VCaP (cell line): ENCODE measurements at regions not wholly inside any gene's neighbourhood (a gene's known extent, or its start where the extent isn't known, plus 50 kb on each side); places are given as distances from the start of the nearest gene placed in this dataset.

ENCODE experiments used
- H3K27ac ChIP-seq: fragments of 450-650 bp; 2 replicates; pipeline ENCODE4 v1.5.1; 2017
- TF ChIP-seq, protein P1 (sequence below): fragments of 450-650 bp; conservative IDR thresholded peaks from 2 replicates; pipeline ENCODE4 v1.5.1; 2017; ENCODE audit warnings: mild to moderate bottlenecking, moderate library complexity

DNA sequence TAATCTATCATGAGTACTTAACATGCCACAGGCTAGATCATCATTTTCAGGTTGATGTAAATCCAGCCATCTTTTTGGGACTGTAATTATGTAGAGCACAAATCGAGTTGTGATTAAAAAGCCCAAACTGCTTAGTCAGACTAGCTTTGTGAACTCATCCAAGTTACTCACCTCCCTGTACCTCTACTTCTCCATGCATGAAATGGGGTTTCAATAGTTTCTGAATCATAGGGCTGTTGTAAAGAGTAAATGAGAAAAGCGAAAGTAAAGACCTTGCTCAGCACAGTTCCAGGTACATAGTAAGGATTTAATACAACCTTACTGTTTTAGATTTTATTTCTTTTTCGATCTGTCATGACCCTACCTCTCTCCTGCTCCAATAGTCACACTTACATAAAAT, 85.6 kb upstream of the GAP43 start:
- H3K27ac ChIP-seq: no peak overlapping the region
- TF ChIP-seq, protein P1, sequence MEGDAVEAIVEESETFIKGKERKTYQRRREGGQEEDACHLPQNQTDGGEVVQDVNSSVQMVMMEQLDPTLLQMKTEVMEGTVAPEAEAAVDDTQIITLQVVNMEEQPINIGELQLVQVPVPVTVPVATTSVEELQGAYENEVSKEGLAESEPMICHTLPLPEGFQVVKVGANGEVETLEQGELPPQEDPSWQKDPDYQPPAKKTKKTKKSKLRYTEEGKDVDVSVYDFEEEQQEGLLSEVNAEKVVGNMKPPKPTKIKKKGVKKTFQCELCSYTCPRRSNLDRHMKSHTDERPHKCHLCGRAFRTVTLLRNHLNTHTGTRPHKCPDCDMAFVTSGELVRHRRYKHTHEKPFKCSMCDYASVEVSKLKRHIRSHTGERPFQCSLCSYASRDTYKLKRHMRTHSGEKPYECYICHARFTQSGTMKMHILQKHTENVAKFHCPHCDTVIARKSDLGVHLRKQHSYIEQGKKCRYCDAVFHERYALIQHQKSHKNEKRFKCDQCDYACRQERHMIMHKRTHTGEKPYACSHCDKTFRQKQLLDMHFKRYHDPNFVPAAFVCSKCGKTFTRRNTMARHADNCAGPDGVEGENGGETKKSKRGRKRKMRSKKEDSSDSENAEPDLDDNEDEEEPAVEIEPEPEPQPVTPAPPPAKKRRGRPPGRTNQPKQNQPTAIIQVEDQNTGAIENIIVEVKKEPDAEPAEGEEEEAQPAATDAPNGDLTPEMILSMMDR: no peak

DNA sequence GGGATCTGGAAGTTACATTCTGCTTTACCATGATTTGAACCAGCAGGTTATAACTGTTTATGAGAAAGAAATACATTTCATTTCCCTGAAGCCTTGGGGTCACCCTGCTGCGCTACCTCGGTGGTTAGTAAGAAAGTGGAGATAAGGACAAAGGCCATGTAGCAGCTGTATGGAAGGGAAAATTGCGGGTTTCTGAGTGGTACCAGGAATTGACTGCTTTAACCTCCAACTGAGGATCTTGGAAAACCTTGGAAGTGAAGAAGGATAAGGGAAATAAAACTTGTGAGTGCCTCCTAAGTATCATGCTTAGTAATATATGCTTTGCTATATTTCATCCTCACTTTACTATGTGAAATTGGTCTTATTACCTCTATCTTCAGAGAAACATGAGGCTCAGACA, 76.1 kb upstream of the GAP43 start:
- TF ChIP-seq, protein P1: no peak
- H3K27ac ChIP-seq: no peak overlapping the region

DNA sequence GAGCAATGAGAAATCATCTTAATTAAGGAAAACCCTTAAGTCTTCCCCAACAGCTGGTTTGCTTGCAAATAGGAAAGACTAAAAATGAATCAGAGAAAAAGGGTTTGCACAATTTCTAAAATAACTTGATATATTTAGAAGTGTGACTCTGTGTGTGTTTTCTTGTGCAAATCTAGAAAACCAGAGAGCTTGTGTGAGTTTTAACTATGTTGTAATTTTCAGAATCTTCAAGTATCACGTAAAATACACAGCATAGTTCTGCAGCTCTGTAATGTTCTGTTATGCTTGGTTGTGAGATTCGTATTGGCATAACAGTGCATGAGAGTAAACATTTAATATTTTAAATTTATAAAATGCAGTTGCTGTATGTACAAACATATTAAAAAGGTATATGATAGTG, 74.7 kb upstream of the GAP43 start:
- H3K27ac ChIP-seq: no peak overlapping the region
- TF ChIP-seq, protein P1: no peak

DNA sequence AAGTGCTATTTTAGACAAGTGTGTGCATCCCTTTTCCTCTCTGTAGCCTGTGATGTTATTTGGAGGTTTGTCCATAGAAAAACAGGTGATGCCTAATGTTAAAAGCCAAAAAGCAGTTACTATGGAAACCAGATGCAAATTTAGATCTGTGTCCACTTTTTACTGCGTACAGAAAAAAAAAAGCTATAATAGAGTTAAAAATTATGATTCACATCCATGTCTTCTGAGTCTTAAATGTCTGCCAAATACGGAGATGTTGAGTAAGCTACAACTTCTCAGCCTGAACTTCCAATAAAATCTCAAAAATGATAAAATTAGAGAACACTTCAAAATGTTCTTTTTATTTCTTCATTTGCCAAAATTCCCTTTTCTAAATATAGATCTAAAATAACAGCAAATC, 74.2 kb upstream of the GAP43 start:
- TF ChIP-seq, protein P1: no peak
- H3K27ac ChIP-seq: no peak overlapping the region

DNA sequence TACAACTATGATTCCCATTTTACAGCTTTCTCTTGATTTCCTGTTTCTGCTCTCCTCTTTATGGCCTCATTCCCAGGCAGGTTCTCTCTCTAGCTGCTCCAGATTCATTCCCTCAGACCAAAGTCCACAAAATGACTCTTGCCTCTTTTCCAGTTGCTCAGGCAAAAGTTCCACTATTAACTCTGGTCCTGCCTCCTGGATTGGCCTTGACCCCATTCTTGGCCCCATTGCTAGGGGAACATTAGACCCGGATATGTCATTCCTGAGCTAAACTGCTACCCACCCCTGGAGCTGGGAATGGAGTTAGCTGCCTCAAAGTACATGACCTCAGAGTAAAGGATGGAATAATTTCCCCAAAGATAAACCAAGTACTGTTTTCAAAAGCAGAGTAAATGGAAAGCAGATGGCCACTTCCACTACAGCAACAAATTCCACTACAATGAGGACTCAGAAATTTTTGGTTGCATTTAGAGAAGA, 73.0 kb upstream of the GAP43 start:
- TF ChIP-seq, protein P1: no peak
- H3K27ac ChIP-seq: no peak overlapping the region

DNA sequence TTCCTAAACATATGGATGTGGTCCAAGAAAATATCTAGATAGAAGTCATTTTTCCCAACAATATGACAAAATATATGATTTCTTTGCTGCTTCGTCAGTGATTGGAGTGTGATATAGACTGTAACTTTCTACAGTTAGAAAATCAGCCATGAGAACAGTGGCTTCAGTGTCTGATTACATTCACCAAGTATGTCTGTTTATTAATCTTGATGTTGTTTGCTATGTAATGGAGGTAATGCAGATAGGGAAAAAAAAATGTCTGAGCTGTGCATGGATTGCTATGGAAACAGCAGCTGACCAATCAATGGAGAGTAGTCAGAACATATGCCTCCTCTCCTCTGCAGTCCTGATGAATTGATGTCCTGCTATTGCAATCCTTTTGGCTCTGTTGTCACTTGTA, 72.3 kb upstream of the GAP43 start:
- H3K27ac ChIP-seq: no peak overlapping the region
- TF ChIP-seq, protein P1: no peak

DNA sequence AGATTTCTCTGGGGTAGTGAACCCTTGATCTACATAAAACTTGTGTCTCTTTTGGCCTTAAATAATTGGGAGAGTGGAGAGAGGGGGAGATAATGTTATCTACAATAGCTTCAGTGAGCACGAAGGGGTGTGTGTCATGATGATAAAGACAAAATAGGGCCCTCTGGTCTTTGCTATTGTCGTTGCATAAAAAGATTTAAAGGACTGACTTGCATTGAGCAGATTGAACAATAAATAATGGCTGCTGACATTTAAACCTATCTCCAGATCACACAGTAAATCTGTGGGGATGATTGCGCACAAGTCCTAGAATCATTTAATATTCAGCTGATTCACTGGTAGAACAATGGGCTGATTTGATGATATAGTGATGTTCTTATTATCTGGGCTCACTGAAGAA, 71.3 kb upstream of the GAP43 start:
- H3K27ac ChIP-seq: no peak overlapping the region
- TF ChIP-seq, protein P1: no peak
